ENCODE measurements at regions not wholly inside any gene's neighbourhood (a gene's known extent, or its start where the extent isn't known, plus 50 kb on each side); places are given as distances from the start of the nearest gene placed in this dataset.

GRCh38 chr7:35374858-35375257 lies 121.0 kb upstream of the TBX20 start:
- no peaks in the 10 kb centered on the region for H3K27me3 ChIP-seq
- no peak for ATAC-seq
- H3K36me3 ChIP-seq = no peaks in the 10 kb centered on the region
- H3K9me3 ChIP-seq = no peaks in the 10 kb centered on the region
- TF ChIP-seq CTCF (IDR thresholded peaks at IDR 0.05) = no peak
- H3K27ac ChIP-seq = no peak overlapping the region
- intact Hi-C loops (cut with DNase I) = no loop called here
- H3K4me1 ChIP-seq = no peaks in the 10 kb centered on the region
- H3K4me3 ChIP-seq = no peak overlapping the region
- no peak for DNase-seq

- DNase-seq (no peak), ATAC-seq (no peak)
- no peaks in the 10 kb centered on the region for H3K36me3 ChIP-seq
- H3K27ac ChIP-seq = no peak overlapping the region
- H3K27me3 ChIP-seq = no peaks in the 10 kb centered on the region
- H3K4me3 ChIP-seq = no peak overlapping the region
- intact Hi-C loops (cut with DNase I) = no loop called here
- H3K4me1 ChIP-seq = no peaks in the 10 kb centered on the region
- TF ChIP-seq CTCF (IDR thresholded peaks at IDR 0.05) = no peak
- H3K9me3 ChIP-seq = no peaks in the 10 kb centered on the region
Observed at GRCh38 chr7:35371221-35371620, 117.3 kb upstream of the TBX20 start.

- intact Hi-C loops (cut with DNase I) = no loop called here
- no peaks in the 10 kb centered on the region for H3K36me3 ChIP-seq
- H3K27ac ChIP-seq = no peak overlapping the region
- no peaks in the 10 kb centered on the region for H3K9me3 ChIP-seq
- TF ChIP-seq CTCF (IDR thresholded peaks at IDR 0.05) = no peak
- no peak overlapping the region for H3K4me3 ChIP-seq
- H3K27me3 ChIP-seq = no peaks in the 10 kb centered on the region
- DNase-seq (no peak), ATAC-seq (no peak)
- H3K4me1 ChIP-seq = no peaks in the 10 kb centered on the region
Observed at GRCh38 chr7:35370687-35371086, 116.8 kb upstream of the TBX20 start.

GRCh38 chr7:35366167-35367155 lies 112.6 kb upstream of the TBX20 start:
- ATAC-seq (no peak), DNase-seq (no peak)
- H3K27me3 ChIP-seq = no peaks in the 10 kb centered on the region
- intact Hi-C loops (cut with DNase I) = no loop called here
- H3K4me1 ChIP-seq = no peaks in the 10 kb centered on the region
- no peak for TF ChIP-seq CTCF (IDR thresholded peaks at IDR 0.05)
- no peaks in the 10 kb centered on the region for H3K9me3 ChIP-seq
- H3K36me3 ChIP-seq = no peaks in the 10 kb centered on the region
- no peak overlapping the region for H3K27ac ChIP-seq
- H3K4me3 ChIP-seq = no peak overlapping the region

- ATAC-seq (no peak), DNase-seq (no peak)
- intact Hi-C loops (cut with DNase I) = no loop called here
- Histone ChIP-seq H3K4me1 (no peaks in the 10 kb centered on the region), H3K27ac (no peak overlapping the region), H3K36me3 (no peaks in the 10 kb centered on the region), H3K27me3 (no peaks in the 10 kb centered on the region), H3K9me3 (no peaks in the 10 kb centered on the region), H3K4me3 (no peak overlapping the region)
- TF ChIP-seq CTCF (IDR thresholded peaks at IDR 0.05) = no peak
Observed at GRCh38 chr7:35365523-35365922, 111.6 kb upstream of the TBX20 start.
